ENCODE measurements at regions not wholly inside any gene's neighbourhood (a gene's known extent, or its start where the extent isn't known, plus 50 kb on each side); places are given as distances from the start of the nearest gene placed in this dataset.

- TF ChIP-seq CTCF (IDR thresholded peaks at IDR 0.05; ENCODE audit: low read depth, low read length, missing control alignments): no peak
- no peak for DNase-seq (ENCODE audit: low read depth)
- H3K4me3 ChIP-seq (ENCODE audit: low read depth, low read length): no peak overlapping the region
Observed at GRCh38 chr7:33854801-33855350, 50.5 kb upstream of the BMPER start.

Measured in GM12864 (cell line).